ENCODE measurements at regions not wholly inside any gene's neighbourhood (a gene's known extent, or its start where the extent isn't known, plus 50 kb on each side); places are given as distances from the start of the nearest gene placed in this dataset.

- no peak for TF ChIP-seq CTCF (IDR thresholded peaks at IDR 0.05)
- TF ChIP-seq POLR2A (IDR thresholded peaks at IDR 0.05): no peak
Measured at GRCh38 chr1:217315346-217315745, 315.5 kb downstream of the GPATCH2 start.
